ENCODE measurements at regions not wholly inside any gene's neighbourhood (a gene's known extent, or its start where the extent isn't known, plus 50 kb on each side); places are given as distances from the start of the nearest gene placed in this dataset.

- H3K9me3 ChIP-seq (replicated peaks), result no peaks in the 10 kb centered on the region
- peaks cover 24% of the 10 kb centered on the region for H3K27me3 ChIP-seq (ENCODE audit: low read depth)
- H3K27ac ChIP-seq (replicated peaks), result no peak overlapping the region
- no peak for DNase-seq
- H3K4me1 ChIP-seq, result no peaks in the 10 kb centered on the region
- no peak overlapping the region for H3K4me3 ChIP-seq
- intact Hi-C loops (cut with micrococcal nuclease), result no loop called here
- no peak for TF ChIP-seq CTCF (IDR thresholded peaks at IDR 0.05; ENCODE audit: borderline replicate concordance)
- no peaks in the 10 kb centered on the region for H3K36me3 ChIP-seq
Measured at GRCh38 chr18:45197526-45197970, 417.7 kb upstream of the SLC14A2 start.

GRCh38 chr18:45198526-45198925 is 416.8 kb upstream of the SLC14A2 start:
- DNase-seq, result no peak
- H3K4me3 ChIP-seq, result no peak overlapping the region
- no peaks in the 10 kb centered on the region for H3K4me1 ChIP-seq
- no peak for TF ChIP-seq CTCF (IDR thresholded peaks at IDR 0.05; ENCODE audit: borderline replicate concordance)
- no peak overlapping the region for H3K27ac ChIP-seq (replicated peaks)
- H3K36me3 ChIP-seq, result no peaks in the 10 kb centered on the region
- intact Hi-C loops (cut with micrococcal nuclease), result no loop called here
- H3K9me3 ChIP-seq (replicated peaks), result no peaks in the 10 kb centered on the region
- peaks cover 24% of the 10 kb centered on the region for H3K27me3 ChIP-seq (ENCODE audit: low read depth)

GRCh38 chr18:45201029-45201428 is 414.2 kb upstream of the SLC14A2 start:
- no peak for TF ChIP-seq CTCF (IDR thresholded peaks at IDR 0.05; ENCODE audit: borderline replicate concordance)
- peaks cover 9% of the 10 kb centered on the region for H3K27me3 ChIP-seq (ENCODE audit: low read depth)
- no peak overlapping the region for H3K4me3 ChIP-seq
- H3K27ac ChIP-seq (replicated peaks), result no peak overlapping the region
- no peaks in the 10 kb centered on the region for H3K9me3 ChIP-seq (replicated peaks)
- no peaks in the 10 kb centered on the region for H3K36me3 ChIP-seq
- no peak for DNase-seq
- intact Hi-C loops (cut with micrococcal nuclease), result loop anchor here (10.0 kb wide), 1 partner anchor 546 kb away; no protein-coding TSS in a partner anchor
- H3K4me1 ChIP-seq, result no peaks in the 10 kb centered on the region

- no peak for TF ChIP-seq CTCF (IDR thresholded peaks at IDR 0.05; ENCODE audit: borderline replicate concordance)
- H3K27me3 ChIP-seq (ENCODE audit: low read depth), result peaks cover 9% of the 10 kb centered on the region
- H3K36me3 ChIP-seq, result no peaks in the 10 kb centered on the region
- DNase-seq, result no peak
- H3K4me3 ChIP-seq, result no peak overlapping the region
- no peaks in the 10 kb centered on the region for H3K4me1 ChIP-seq
- H3K27ac ChIP-seq (replicated peaks), result no peak overlapping the region
- H3K9me3 ChIP-seq (replicated peaks), result no peaks in the 10 kb centered on the region
- intact Hi-C loops (cut with micrococcal nuclease), result loop anchor here (10.0 kb wide), 1 partner anchor 547 kb away; no protein-coding TSS in a partner anchor
Measured at GRCh38 chr18:45201489-45201888, 413.8 kb upstream of the SLC14A2 start.

- intact Hi-C loops (cut with micrococcal nuclease), result loop anchor here (10.0 kb wide), 1 partner anchor 547 kb away; no protein-coding TSS in a partner anchor
- no peak for TF ChIP-seq CTCF (IDR thresholded peaks at IDR 0.05; ENCODE audit: borderline replicate concordance)
- no peaks in the 10 kb centered on the region for H3K36me3 ChIP-seq
- H3K27ac ChIP-seq (replicated peaks), result no peak overlapping the region
- no peak for DNase-seq
- no peaks in the 10 kb centered on the region for H3K4me1 ChIP-seq
- H3K4me3 ChIP-seq, result no peak overlapping the region
- H3K27me3 ChIP-seq (ENCODE audit: low read depth), result peaks cover 9% of the 10 kb centered on the region
- no peaks in the 10 kb centered on the region for H3K9me3 ChIP-seq (replicated peaks)
Measured at GRCh38 chr18:45202061-45202460, 413.2 kb upstream of the SLC14A2 start.

Measured in left ventricle myocardium inferior (tissue), 1 donor.